ENCODE measurements at regions not wholly inside any gene's neighbourhood (a gene's known extent, or its start where the extent isn't known, plus 50 kb on each side); places are given as distances from the start of the nearest gene placed in this dataset.
"Not testable (repeated sequence)": the region's sequence is repeated elsewhere in the genome, so short reads cannot be mapped to it uniquely, and the experiment has no call there.

DNA sequence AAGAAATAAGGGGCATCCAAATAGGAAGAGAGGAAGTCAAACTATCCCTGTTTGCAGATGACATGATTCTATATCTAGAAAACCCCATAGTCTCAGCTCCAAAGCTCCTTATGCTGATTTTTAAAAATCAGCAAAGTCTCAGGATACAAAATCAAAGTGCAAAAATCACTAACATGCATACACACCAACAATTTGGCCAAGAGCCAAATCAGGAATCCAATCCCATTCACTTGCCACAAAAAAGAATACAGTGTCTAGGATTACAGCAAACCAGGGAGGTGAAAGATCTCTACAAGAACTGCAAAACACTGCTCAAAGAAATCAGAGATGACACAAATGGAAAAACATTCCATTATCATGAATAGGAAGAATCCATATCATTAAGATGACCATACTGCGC lies 155.8 kb upstream of the ARHGAP42 start:
- DNase-seq = not testable (repeated sequence)

DNA sequence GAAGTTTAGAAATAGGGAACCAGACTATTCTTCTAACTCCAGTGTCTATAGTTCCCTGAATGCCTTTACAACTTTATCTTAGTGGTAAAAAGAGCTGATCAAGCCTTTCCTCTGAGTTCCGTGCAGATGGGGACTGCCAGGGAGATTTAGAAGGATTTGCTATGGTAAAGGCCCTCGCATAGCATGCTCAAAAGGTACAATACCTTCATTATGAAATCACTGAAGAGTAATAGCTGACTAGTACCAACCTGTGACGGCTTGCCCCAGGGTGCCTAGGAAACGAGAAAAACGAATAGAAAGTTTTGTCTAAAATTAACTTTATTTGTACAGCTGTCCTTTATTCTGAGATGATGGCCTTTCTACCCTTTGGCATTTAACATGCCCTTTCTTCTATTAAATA lies 150.1 kb upstream of the ARHGAP42 start:
- DNase-seq = no peak

DNA sequence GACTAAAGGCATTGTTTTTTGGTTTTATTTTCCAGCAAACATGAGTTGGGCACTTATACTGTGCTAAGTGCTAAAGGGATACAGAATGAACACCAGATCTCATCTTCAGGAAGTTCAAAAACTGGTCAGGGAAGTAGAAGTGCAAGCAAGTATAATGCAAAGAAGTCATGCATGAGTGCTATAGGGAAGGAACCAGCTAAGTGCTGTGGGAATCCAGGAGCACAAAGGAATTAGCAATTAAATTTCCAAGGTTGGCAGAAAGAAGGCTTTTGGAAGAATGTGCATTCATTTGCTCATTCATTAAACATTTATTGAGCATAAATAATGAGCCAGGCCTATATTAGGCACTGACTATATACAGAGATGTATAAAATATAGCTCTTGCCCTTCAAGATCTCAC lies 143.7 kb upstream of the ARHGAP42 start:
- no peak for DNase-seq

DNA sequence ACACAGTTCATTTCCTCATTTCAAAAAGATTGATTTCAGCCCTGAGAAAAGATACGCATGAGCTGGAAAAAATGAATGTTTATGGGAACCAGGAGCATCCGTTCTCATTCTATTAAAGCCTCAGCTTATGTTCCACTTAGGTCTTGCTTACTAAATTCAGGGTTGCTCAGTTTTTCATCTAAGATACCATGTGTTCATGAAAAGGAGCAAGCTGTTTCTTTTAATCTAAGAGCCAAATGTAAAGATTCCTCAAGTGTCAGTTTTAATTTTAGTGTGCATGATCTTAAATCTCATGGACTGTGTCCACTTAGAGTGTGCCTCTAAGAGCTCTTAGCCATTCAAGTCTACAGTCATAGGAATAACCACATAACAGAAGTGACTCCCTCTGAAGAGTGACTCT lies 141.5 kb upstream of the ARHGAP42 start:
- DNase-seq = no peak

DNA sequence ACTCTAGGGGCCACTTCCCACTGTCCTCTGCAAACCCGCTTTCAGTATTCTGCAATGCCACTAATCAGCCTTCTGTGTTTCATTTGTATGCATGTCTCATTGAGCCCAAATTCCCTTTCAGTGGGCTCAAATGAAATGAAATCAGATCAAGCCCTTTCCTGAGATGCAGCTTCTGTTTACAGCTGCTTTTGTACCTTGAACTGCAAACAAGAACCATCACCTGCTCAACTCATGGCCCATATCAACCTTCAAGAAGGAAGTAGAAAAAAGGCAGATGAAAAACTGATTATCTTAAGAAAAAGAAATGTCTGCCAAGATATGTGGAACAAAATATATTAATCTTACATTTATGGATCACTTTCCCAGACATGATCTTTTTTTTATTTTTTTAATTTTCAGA lies 141.1 kb upstream of the ARHGAP42 start:
- DNase-seq = no peak

DNA sequence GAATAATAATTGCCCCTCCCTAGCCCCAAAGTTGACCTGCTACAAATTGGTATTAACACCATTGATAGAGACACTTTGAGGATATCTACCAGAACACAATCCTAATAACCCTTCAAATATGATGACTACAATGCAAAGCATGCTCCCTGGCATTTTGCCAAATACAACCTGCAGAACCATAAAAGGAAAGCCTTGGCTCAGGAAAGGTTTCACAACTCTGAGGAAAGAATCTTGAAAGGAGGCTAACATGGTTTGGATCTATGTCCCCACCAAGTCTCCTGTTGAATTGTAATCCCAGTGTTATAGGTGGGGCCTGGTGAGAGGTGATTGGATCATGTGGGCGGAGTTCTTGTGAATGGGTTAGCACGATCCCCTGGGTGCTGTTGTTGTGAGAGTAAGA lies 140.4 kb upstream of the ARHGAP42 start:
- DNase-seq = no peak

DNA sequence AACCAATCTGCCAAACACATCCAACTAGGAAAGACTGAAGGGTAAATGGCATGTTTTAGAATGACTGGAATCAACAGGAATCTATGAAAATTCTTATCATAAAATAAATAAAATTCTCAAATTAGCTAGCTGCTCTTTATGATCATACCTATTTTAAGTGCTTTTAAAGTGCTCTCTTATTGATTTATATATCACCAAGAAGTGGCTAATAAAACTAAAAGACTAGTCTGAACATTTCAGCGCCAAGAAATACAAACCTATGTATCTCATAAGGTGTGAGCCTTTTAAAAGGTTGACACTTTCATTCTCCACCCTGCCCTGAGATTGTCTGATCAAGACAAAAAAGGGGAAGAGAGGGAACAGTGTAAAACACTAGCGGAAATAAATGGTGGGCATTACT lies 136.8 kb upstream of the ARHGAP42 start:
- no peak for DNase-seq

DNA sequence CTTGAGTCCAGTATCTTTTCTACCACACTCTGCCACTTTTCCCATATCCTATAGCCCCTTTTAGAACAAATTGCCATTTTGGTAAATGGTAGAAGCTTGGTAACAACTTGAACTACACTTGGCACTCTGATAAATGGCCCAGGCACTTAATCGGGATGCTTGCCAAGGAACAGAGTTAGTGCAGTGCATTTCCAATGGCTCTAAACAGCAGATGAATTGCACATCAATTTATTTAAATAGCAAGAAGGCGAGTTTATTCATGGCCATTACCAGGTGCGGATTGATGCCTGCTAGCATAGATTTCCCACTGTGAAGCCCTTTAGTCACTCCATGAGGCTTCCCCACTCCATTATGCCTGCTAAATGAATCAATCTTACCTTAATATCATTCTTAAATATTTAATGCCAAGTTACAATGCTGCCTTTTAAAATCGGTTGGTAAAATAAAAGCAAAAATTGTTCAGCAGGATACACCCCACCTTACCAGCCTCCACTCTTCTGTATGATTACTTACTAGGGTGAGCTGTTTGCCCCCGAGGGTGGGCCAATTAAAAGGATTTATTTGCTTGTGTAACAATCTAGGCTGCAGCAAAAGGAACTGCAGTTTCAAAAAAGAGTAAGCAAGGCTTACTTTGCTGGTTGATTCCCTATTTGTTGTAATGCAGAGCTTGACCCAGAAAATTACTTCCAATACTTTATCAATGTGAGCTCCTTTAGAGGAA lies 136.0 kb upstream of the ARHGAP42 start:
- DNase-seq = no peak

DNA sequence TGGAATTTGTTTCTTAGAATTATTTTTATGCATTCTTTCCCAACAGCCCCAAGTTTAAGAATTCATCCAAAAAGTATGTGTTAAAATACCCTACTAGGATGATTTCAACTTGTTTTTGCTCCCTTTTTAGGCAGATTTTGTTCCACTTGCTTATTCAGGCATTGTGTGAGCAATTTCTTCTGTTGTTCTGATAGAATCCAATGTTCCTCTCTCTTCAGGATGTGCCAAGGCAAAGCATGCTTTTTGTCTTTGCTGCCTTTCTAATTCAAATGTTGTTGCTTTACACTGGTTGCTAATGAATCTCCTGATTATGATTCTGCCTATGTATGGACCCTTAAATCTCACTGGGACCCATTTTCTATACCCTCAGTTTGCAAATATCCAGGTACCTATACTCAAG lies 131.2 kb upstream of the ARHGAP42 start:
- DNase-seq = no peak

DNA sequence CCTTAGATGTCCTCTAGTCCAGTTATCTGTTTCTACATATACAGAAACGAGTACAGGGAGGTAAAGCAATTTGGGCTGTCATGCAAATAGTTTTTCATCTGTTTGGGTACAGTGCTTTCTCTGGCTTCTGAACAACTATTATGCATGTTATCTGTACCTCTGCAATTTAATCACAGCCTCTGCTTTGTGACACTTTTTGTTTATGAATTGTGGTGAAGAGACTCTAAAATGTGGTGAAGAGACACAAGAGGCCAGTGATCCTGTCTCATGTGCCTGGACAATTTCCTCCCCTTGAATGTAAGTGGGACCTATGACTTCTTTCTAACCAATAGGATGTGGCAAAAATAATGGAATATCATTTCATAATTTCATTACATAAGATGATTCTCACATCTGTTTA lies 130.3 kb upstream of the ARHGAP42 start:
- no peak for DNase-seq

DNA sequence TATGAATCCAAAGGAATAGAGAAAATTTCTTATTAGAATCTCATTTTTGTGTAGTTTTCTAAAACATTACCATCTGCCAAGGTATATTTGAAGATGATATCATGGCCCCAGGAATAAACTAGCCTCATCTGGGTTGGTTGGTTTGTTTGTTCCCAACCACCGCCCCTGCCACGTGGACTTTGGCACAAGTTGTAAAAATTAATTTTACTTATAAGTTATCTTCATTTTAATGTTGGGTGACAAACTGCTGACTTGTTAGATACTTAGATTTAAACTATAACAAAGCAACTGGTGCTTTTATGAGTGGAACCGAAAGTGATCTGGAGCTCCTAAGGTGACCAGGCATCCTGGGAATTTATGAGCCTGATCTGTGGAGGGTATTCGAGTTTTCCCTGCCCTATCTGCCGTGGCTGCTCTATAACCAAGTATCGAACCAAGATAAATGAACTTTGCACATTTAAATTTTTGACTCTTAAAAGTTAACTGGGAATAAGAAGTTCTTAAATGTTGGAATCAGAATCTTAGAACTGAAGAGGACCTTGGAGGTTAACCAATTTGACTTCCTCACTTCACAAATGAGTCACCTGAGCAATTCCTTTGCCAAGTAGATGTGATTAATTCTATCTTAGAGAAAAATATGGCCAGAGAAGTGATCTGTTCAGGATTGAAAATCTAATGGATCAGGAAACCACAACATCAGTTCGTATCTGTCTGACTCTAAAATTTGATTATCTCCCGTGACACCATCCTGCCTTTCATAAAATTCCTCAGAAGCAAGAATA lies 129.1 kb upstream of the ARHGAP42 start:
- peak; percentile 25 for DNase-seq

DNA sequence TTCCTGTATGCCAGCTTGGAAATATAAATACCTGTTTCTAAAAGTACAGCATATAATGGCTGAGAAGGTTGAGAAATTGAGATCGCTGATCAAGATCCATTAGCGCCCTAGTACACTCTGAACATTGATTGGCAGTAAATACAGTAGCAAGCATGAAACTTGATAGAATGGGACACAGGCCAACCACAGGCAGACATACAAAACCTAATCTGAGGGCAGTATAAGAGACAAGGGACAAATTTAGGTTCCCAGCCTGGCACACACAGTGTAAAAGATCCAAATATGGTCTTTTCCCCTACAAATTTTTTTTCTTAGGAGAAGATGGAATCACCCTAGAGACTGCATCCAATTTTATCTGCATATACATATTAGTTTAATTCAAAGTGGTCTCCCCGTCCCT lies 126.5 kb upstream of the ARHGAP42 start:
- no peak for DNase-seq

DNA sequence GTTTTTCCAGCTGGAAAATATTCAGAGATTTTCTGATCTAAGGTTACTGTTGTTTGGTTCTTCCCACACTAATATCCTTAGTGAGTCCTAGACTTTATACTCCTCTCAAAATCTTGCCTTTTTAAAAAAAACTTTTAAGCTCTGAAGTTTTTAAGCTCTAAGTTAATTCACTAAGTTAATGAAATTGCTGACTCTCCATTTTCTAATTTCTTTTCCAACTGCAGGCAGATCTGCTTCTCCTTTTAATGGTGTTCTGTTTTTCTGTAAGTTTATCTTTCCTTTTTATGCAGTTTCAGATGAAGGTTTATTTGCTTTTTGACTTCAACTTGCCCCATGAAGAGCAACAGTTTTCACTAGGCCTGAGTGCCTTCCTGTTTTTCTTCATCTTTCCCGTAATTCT lies 125.8 kb upstream of the ARHGAP42 start:
- DNase-seq = no peak

DNA sequence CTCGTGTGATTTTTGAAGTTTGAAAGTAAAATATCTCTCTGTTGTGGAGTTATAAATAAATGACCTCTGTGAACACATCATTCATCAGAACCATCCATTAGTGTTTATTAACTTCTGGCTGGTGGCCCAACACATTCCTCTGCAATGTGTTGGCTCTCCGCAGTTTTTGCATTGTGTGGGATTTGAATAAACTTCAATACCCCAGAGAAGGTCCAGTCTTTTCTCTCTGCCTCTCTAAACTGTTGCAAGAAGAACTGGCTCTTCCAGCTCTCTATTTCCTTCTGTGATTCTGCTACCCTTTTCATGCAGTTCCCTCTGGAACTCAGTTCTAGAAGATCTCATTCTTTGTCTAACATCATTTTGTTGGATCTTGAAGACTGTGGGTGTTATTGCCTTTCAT lies 125.0 kb upstream of the ARHGAP42 start:
- DNase-seq = peak; percentile 32

DNA sequence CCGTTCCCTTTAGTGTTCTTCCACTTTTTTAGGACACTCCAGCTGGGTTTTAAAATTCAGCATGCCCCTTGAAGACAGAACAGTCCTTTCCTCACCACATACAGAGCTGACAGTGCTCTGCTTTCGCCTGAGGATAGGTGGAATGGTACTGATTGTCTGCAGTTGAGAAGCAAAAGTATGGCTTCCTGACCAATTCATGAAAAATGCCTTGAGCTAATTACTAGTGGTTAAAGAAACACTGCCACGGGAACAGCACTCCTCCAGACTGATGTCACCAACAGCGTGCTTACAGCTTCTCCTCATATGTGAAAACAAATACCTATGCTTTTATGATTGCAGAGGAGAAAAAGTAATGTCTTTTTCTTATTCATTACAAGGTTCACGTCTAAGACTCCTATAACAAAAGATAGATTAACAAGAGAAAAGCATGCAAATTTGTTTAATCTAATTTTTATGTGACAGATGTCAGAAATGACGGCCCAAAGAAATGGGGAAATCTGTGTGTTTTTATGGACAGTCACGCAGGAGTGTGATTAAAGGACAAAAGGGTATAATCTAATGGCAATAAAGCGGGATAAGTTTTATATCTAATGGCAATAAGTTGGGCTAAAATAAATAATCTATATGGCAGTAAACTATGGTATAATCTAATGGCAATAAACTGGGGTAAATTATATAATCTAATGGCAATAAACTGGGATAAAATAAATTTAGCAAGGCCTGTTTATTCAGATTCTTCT lies 123.4 kb upstream of the ARHGAP42 start:
- no peak for DNase-seq

DNA sequence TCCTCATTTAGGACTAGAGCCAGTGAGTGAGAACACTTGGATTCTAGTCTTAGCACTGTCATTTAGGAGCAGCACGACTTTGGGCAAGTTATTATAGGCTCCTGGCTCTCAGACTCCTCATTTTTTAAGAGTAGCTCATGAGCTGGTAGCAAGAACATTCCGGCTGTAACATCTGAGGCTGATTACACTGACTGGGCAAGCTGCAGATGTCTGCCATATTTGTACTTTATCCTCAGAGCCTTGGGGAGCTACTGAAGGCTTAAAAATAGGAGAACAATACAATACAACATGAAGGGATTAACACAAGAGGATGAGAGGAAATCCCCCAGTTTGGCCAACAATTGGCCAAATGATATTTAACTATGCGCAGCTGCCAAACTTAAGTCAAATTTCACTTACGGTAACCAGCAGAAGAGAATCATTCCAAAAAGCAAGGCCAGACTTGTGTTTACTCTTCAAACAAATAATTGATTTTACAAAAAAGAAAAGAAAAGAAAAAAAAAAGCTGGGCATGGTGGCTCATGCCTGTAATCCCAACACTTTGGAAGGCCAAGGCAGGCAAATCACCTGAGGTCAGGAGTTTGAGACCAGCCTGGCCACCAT lies 113.1 kb upstream of the ARHGAP42 start:
- no peak for DNase-seq

DNA sequence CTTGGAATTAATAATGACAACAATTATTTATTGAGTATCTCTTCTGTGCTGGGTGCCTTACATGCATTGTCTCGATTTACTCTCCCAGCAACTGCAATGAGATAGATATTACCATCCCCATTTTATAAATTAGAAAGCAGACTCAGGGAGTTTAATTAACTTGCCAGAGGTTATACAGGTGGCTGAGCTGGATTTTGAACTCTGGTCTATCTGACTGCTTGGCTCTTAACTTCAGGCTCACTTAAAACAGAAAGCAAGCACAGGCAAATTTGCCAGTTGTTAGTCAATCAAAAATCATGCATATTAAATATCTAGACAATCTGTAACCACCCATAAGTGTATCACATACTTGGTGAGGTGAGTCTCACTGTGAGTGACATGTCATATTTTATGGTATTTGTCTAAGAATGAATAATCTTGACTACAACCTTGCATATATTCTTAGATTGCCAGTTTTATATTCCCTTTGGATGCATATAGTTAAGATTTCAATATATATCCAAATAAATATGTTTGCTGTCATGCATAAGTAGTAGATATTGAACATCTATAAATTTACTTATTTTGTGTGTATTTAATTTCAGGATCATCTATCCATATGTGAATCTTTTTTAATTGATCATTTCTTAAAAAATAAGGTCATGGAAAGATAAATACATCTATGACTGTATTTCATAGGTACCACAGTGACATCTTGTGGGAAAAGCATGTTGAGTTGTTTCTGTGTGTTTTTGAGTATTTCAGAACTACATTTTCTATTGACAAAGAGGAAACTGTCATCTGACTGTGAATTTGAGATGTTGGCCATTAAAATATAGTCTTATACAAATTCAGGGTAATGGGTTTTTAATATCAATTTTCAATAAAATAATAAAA lies 112.0 kb upstream of the ARHGAP42 start:
- peak; percentile 33 for DNase-seq

DNA sequence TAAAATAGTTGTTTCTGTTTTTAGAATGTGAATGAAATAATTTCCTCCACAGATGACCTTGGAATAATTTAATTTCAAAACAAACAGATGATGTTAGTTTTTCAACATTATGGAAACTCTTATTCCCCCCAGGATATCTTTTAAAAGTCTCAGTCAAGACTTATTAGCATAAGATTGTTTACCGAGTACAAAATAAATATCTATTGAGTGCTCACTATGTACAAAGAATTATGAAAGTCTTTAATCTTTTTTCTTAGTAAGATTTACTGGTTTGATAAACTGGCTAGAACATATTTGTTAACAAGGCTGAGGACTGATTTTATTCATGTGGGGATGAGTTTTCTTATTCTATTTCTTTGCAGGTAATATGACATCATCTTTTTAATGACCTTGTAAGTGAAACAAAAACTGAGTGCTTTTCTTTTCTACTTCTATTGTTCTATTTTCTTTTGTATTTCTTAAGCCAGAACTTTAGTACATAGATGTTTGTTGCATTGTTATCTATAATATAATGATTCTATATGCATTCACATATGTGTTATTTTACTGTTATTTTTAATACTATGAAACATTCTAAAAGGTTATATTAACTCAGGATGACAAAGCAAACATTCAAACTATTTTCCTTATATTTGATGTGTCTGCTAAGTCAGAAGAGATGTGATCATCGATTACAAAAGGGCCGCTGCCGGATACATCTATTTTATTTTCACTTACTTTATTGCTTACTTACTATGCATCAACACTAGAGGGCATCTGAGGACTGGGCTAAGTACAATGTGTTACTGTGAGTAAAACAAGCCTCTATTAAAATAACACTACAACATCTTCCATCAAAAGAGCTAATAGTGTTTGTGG lies 111.0 kb upstream of the ARHGAP42 start:
- peak; percentile 57 for DNase-seq

DNA sequence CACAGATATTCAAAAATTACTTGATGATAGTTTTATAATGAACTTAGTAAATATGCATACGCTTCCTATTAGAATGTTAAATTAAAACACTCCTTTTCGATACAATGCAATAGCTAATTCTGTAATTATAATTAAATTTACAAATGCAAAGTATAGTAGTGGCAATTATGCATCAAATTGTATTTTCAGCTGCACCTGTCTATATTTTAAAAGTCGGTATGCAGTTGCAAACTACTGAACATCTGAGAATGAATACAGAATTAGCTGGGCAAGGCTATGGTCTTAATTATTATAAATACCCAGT lies 110.4 kb upstream of the ARHGAP42 start:
- DNase-seq = no peak

DNA sequence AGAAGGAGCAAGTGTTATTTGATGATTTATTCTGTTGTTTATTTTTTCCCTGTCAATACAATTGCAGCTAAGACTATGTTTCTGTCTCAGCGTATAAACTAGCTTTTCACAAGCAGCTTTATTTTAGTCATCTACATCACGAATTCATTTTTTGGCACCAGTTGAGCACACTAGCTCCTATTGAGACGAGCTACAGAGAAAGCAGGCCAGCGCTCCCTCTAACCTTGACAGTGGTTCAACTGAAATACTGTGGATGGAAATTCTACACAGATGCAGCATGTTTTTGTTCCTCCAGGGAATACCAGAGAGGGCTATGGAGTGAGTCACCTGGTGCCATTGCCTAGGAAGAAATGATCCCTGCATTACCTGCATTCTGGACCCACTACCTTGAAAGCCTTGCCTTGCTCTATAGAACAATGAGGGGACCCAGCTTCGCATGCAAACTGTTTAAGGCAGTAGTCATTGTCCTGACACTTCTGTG lies 108.2 kb upstream of the ARHGAP42 start:
- no peak for DNase-seq

DNA sequence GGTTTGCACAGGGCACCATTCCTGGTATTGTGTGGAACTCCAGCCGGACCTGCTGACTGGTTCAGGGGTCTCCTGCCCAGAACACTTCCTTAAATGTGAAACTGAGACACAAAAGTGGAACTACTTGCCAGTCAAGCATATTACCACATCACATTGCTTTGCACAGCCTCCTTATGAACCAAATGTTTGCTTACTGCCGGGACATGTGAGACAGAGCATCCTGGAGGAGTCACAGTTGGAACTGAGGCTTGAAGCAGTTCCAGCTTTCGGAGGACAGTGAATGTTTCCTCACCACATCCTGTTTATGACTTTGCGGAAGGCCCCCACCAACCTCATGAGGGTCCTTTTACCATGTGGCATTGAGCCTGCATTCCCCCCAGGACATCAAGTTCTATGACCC lies 105.8 kb upstream of the ARHGAP42 start:
- DNase-seq = no peak

All from muscle of arm (tissue), 1 donor.